IMR-90 (cell line): ENCODE measurements at regions not wholly inside any gene's neighbourhood (a gene's known extent, or its start where the extent isn't known, plus 50 kb on each side); places are given as distances from the start of the nearest gene placed in this dataset.

ENCODE experiments used
- ATAC-seq: fragments of 200-7000 bp; cut with Tn5 transposase; 2 replicates; pipeline ENCODE4 v1.9.1; 2020; ENCODE audit warnings: low read depth, mild to moderate bottlenecking, moderate library complexity
- BruUV-seq: library from RNA; stranded (reverse); fragments of 400-500 nt; replicated peaks from 2 replicates; lab custom pipeline; 2021; lab: Mats Ljungman, UMichigan
- CTCF ChIA-PET: fragments of 300-600 bp; formaldehyde crosslinking; extraction: SDS; loops from one replicate; lab custom pipeline; 2021; ENCODE audit warnings: antibody characterized with exemption; lab: Yijun Ruan, JAX
- POLR2A ChIA-PET: fragments of 300-600 bp; sonication (Branson Sonifier 250); formaldehyde crosslinking; loops from one replicate; lab custom pipeline; 2022; ENCODE audit warnings: antibody characterized with exemption; ENCODE audit not compliant: unreplicated experiment; lab: Charles Lee
- DNase-seq: peaks from one replicate; pipeline ENCODE4 v3.0.0; 2013
- H2AFZ ChIP-seq: replicated peaks from 2 replicates; pipeline ENCODE3; 2013; ENCODE audit warnings: low read length, mild to moderate bottlenecking; ENCODE audit not compliant: poor library complexity
- H2AK5ac ChIP-seq: 2 replicates; pipeline ENCODE4 v1.6.1; 2013; ENCODE audit warnings: low read depth, low read length, inconsistent platforms
- H2AK9ac ChIP-seq: replicated peaks from 2 replicates; pipeline ENCODE3; 2013; ENCODE audit warnings: mild to moderate bottlenecking, low read depth, low read length, moderate library complexity; ENCODE audit not compliant: poor library complexity
- H2BK120ac ChIP-seq: 2 replicates; pipeline ENCODE4 v1.6.1; 2013; ENCODE audit warnings: low read depth, low read length, inconsistent platforms
- H2BK15ac ChIP-seq: 3 replicates; pipeline ENCODE4 v1.6.1; 2013; ENCODE audit warnings: low read depth, low read length, inconsistent platforms
- H2BK20ac ChIP-seq: 2 replicates; pipeline ENCODE4 v1.6.1; 2013; ENCODE audit warnings: low read depth, mild to moderate bottlenecking, inconsistent platforms, low read length, moderate library complexity
- H2BK5ac ChIP-seq: 2 replicates; pipeline ENCODE4 v1.6.1; 2013; ENCODE audit warnings: mild to moderate bottlenecking, low read depth, low read length, inconsistent platforms; ENCODE audit not compliant: poor library complexity, severe bottlenecking
- H3K14ac ChIP-seq: replicated peaks from 2 replicates; pipeline ENCODE4 v1.6.1; 2013; ENCODE audit warnings: low read depth, low read length, inconsistent platforms
- H3K18ac ChIP-seq: 2 replicates; pipeline ENCODE4 v1.6.1; 2013; ENCODE audit warnings: low read depth, low read length, control low read depth
- H3K23ac ChIP-seq: 2 replicates; pipeline ENCODE4 v1.6.1; 2013; ENCODE audit warnings: low read depth, low read length, inconsistent platforms
- H3K27ac ChIP-seq: 2 replicates; pipeline ENCODE4 v1.5.1; 2013; ENCODE audit warnings: mild to moderate bottlenecking, control low read depth, low read length; ENCODE audit not compliant: insufficient read depth
- H3K27me3 ChIP-seq: 2 replicates; pipeline ENCODE4 v1.6.1; 2013; ENCODE audit warnings: low read length; ENCODE audit not compliant: control insufficient read depth, insufficient read depth
- H3K36me3 ChIP-seq: 2 replicates; pipeline ENCODE4 v1.6.1; 2013; ENCODE audit warnings: low read length, mixed read lengths; ENCODE audit not compliant: control insufficient read depth, insufficient read depth
- H3K4ac ChIP-seq: 2 replicates; pipeline ENCODE4 v1.6.1; 2013; ENCODE audit warnings: low read depth, low read length, inconsistent platforms
- H3K4me1 ChIP-seq: 2 replicates; pipeline ENCODE4 v1.6.1; 2013; ENCODE audit warnings: low read length, mixed read lengths; ENCODE audit not compliant: control insufficient read depth, insufficient read depth
- H3K4me2 ChIP-seq: 2 replicates; pipeline ENCODE4 v1.6.1; 2013; ENCODE audit warnings: low read depth, mild to moderate bottlenecking, control low read depth, low read length, moderate library complexity
- H3K4me3 ChIP-seq: 2 replicates; pipeline ENCODE4 v1.5.1; 2013; ENCODE audit warnings: low read depth, mild to moderate bottlenecking, control low read depth, low read length, moderate library complexity; ENCODE audit not compliant: insufficient read depth
- H3K56ac ChIP-seq: 2 replicates; pipeline ENCODE4 v1.6.1; 2013; ENCODE audit warnings: low read length, inconsistent platforms; ENCODE audit not compliant: insufficient read depth; ENCODE audit errors: extremely low read depth
- H3K79me1 ChIP-seq, 2 experiments: 2 replicates each; pipeline ENCODE4 v1.6.1; 2013; ENCODE audit warnings: low read length in 2 of 2, inconsistent platforms in 1 of 2, low read depth in 1 of 2
- H3K9ac ChIP-seq: 2 replicates; pipeline ENCODE4 v1.6.1; 2013; ENCODE audit warnings: low read depth, low read length, control low read depth
- H3K9me1 ChIP-seq: 2 replicates; pipeline ENCODE4 v1.6.1; 2013; ENCODE audit warnings: low read length, inconsistent platforms; ENCODE audit not compliant: insufficient read depth
- H3K9me3 ChIP-seq: 2 replicates; pipeline ENCODE4 v1.6.1; 2013; ENCODE audit warnings: low read length; ENCODE audit not compliant: control insufficient read depth, insufficient read depth
- H4K20me1 ChIP-seq: 2 replicates; pipeline ENCODE4 v1.6.1; 2013; ENCODE audit warnings: low read length, inconsistent platforms; ENCODE audit not compliant: insufficient read depth
- H4K5ac ChIP-seq: 2 replicates; pipeline ENCODE4 v1.6.1; 2013; ENCODE audit warnings: mild to moderate bottlenecking, low read depth, low read length, control low read depth
- H4K8ac ChIP-seq, 2 experiments: 2 replicates each; pipeline ENCODE4 v1.6.1; 2013; ENCODE audit warnings: low read depth in 2 of 2, low read length in 2 of 2, control low read depth in 1 of 2, inconsistent platforms in 1 of 2
- H4K91ac ChIP-seq: 2 replicates; pipeline ENCODE4 v1.6.1; 2013; ENCODE audit warnings: low read depth, low read length, inconsistent platforms; ENCODE audit not compliant: insufficient read depth
- BHLHE40 ChIP-seq: fragments of 150-350 bp; IDR thresholded peaks from 2 replicates; pipeline ENCODE4 v1.6.1; 2016; ENCODE audit warnings: mild to moderate bottlenecking, low read depth, low read length
- CEBPB ChIP-seq: IDR thresholded peaks from 2 replicates; pipeline ENCODE4 v1.6.1; 2012; ENCODE audit warnings: low read depth, low read length, improper control_type of control experiment
- CHD1 ChIP-seq: IDR thresholded peaks from 2 replicates; pipeline ENCODE4 v1.6.1; 2012; ENCODE audit warnings: low read depth, low read length, improper control_type of control experiment
- CTCF ChIP-seq: conservative IDR thresholded peaks from 2 replicates; pipeline ENCODE4 v1.5.1; 2012; ENCODE audit warnings: mild to moderate bottlenecking, low read depth, low read length, improper control_type of control experiment
- ELK1 ChIP-seq: fragments of 150-350 bp; IDR thresholded peaks from 2 replicates; pipeline ENCODE4 v1.6.1; 2016; ENCODE audit warnings: low read depth, mild to moderate bottlenecking, low read length, moderate library complexity, borderline replicate concordance
- FOS ChIP-seq: fragments of 150-350 bp; IDR thresholded peaks from 2 replicates; pipeline ENCODE4 v1.6.1; 2016; ENCODE audit warnings: low read depth, low read length
- MAFK ChIP-seq: IDR thresholded peaks from 2 replicates; pipeline ENCODE4 v1.6.1; 2012; ENCODE audit warnings: low read depth, low read length, improper control_type of control experiment
- MAZ ChIP-seq: IDR thresholded peaks from 2 replicates; pipeline ENCODE4 v1.6.1; 2012; ENCODE audit warnings: low read depth, mild to moderate bottlenecking, low read length, improper control_type of control experiment, moderate library complexity, borderline replicate concordance
- MXI1 ChIP-seq: IDR thresholded peaks from 2 replicates; pipeline ENCODE4 v1.6.1; 2012; ENCODE audit warnings: low read depth, mild to moderate bottlenecking, low read length, moderate library complexity, borderline replicate concordance
- NFE2L2 ChIP-seq: fragments of 150-350 bp; IDR thresholded peaks from 2 replicates; pipeline ENCODE4 v1.6.1; 2016; ENCODE audit warnings: low read depth, mild to moderate bottlenecking, low read length
- POLR2A ChIP-seq: IDR thresholded peaks from 2 replicates; pipeline ENCODE4 v1.6.1; 2012; ENCODE audit warnings: mild to moderate bottlenecking, low read depth, low read length
- RAD21 ChIP-seq: IDR thresholded peaks from 2 replicates; pipeline ENCODE4 v1.6.1; 2012; ENCODE audit warnings: low read length, improper control_type of control experiment
- RCOR1 ChIP-seq: IDR thresholded peaks from 2 replicates; pipeline ENCODE4 v1.6.1; 2012; ENCODE audit warnings: mild to moderate bottlenecking, low read length, improper control_type of control experiment; ENCODE audit not compliant: insufficient replicate concordance
- RFX5 ChIP-seq: IDR thresholded peaks from 2 replicates; pipeline ENCODE4 v1.8.0; 2012; ENCODE audit warnings: low read depth, mild to moderate bottlenecking, low read length, moderate library complexity
- SMC3 ChIP-seq: fragments of 150-350 bp; IDR thresholded peaks from 2 replicates; pipeline ENCODE4 v1.6.1; 2016; ENCODE audit warnings: low read depth, mild to moderate bottlenecking, antibody characterized with exemption, low read length, moderate library complexity
- USF2 ChIP-seq: fragments of 150-350 bp; IDR thresholded peaks from 2 replicates; pipeline ENCODE4 v1.6.1; 2017; ENCODE audit warnings: mild to moderate bottlenecking, antibody characterized with exemption, low read length, low read depth
- WGBS, 2 experiments: methylation state at CpG; one replicate each; pipeline versions ENCODE4 v1.1.5 to v1.1.7; 2013; ENCODE audit warnings: missing lambda C conversion rate in 2 of 2; ENCODE audit not compliant: insufficient read length in 1 of 2; ENCODE audit errors: extremely low coverage in 2 of 2; 5-methylcytosine and 5-hydroxymethylcytosine counted together
- dilution Hi-C: fragments of 300-500 bp; cut with HindIII; formaldehyde crosslinking; loops from one replicate; pipeline ENCODE4 v1.14.3; 2018; ENCODE audit warnings: low sequenced_read_pairs; ENCODE audit not compliant: unreplicated experiment
- in situ Hi-C: fragments of 300-500 bp; cut with MboI; formaldehyde crosslinking; loops from 3 replicates; pipeline ENCODE4 v1.14.3; 2019; ENCODE audit warnings: low sequenced_read_pairs, inconsistent platforms, mixed read lengths
- intact Hi-C: fragments of 100-400 bp; cut with micrococcal nuclease; formaldehyde crosslinking; loops from 2 replicates; pipeline ENCODE4 v1.10.0; 2022

- Histone ChIP-seq H3K18ac (no peak overlapping the region), H3K27ac (no peak overlapping the region), H3K4me1 (no peaks in the 10 kb centered on the region; the same call in 1 of the 2 replicates), H3K9me3 (peaks cover 3% of the 10 kb centered on the region; the same call in 1 of the 2 replicates), H3K79me1 (no peaks in the 10 kb centered on the region), H2AK5ac (peak overlapping the region; percentile 21; the same call in 1 of the 2 replicates), H4K5ac (no peak overlapping the region), H3K27me3 (0 out of 2 replicates have a peak, but pooled peaks cover 2% of the 10 kb centered on the region), H2AK9ac (no peak overlapping the region), H2BK120ac (no peak overlapping the region), H4K91ac (no peak overlapping the region), H3K4me2 (no peak overlapping the region), H3K14ac (no peak overlapping the region), H3K4me3 (no peak overlapping the region), H2BK5ac (no peak overlapping the region), H3K9me1 (peaks cover 14% of the 10 kb centered on the region; the same call in 1 of the 2 replicates), H3K4ac (no peak overlapping the region), H2BK15ac (no peak overlapping the region), H2AFZ (no peak overlapping the region), H2BK20ac (peak overlapping the region; percentile 53; the same call in 1 of the 2 replicates), H3K36me3 (no peaks in the 10 kb centered on the region), H4K8ac (no peak overlapping the region), H3K9ac (no peak overlapping the region), H4K20me1 (no peaks in the 10 kb centered on the region), H3K56ac (no peak overlapping the region), H3K23ac (no peak overlapping the region)
- CTCF ChIA-PET, result no interaction called here
- dilution Hi-C loops (no loop called here), in situ Hi-C loops (no loop called here), intact Hi-C loops (no loop called here)
- ATAC-seq (no peak), DNase-seq (peak; percentile 24)
- POLR2A ChIA-PET, result interaction anchor here (1.0 kb wide), 1 partner anchor 10 kb away, joined by 3 read pairs; no protein-coding TSS in a partner anchor
- BruUV-seq, result no TSS peak
- 100% methylated on average over 1 of the region's 5 CpGs; no CpG with 5 or more reads in 1 of the 2 experiments for WGBS, 2 experiments
- TF ChIP-seq ELK1 (no peak), RFX5 (no peak), CEBPB (no peak), CTCF (no peak), NFE2L2 (no peak), USF2 (no peak), POLR2A (no peak), MXI1 (no peak), CHD1 (no peak), SMC3 (no peak), BHLHE40 (no peak), FOS (no peak), RCOR1 (no peak), MAFK (no peak), MAZ (no peak), RAD21 (no peak)
Measured at GRCh38 chr2:234580686-234581085, 83.8 kb upstream of the ARL4C start.
